GM18502 (cell line): ENCODE measurements at regions not wholly inside any gene's neighbourhood (a gene's known extent, or its start where the extent isn't known, plus 50 kb on each side); places are given as distances from the start of the nearest gene placed in this dataset.
"Not testable (repeated sequence)": the region's sequence is repeated elsewhere in the genome, so short reads cannot be mapped to it uniquely, and the experiment has no call there.

ENCODE experiments used
- ATAC-seq: cut with Tn5 transposase; IDR thresholded peaks from one replicate; pipeline ENCODE4 v1.9.1; 2021; ENCODE audit warnings: mild to moderate bottlenecking; ENCODE audit not compliant: unreplicated experiment, poor library complexity

DNA sequence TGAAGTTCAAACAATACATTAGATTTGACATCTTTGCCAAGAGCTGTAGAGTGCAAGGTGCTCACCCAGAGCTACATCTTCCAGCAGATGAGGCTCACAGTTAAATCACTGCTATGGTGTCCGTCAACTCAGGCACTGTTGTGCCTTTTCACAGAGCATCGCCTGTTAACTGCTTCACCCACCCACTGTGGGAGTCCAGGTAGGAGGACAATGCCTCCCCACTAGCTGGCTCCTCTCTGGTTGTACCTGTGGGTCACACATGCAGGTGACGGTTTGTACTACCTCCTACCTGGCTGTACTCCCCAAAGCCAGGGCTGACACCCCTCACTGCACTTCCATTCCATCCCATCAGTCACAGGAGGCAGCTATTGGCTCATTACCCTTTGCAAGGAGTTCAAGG, 84.6 kb upstream of the TOP3B start:
- ATAC-seq = no peak

GRCh38 chr22:22064580-22064979, 82.0 kb upstream of the TOP3B start:
- no peak for ATAC-seq

DNA sequence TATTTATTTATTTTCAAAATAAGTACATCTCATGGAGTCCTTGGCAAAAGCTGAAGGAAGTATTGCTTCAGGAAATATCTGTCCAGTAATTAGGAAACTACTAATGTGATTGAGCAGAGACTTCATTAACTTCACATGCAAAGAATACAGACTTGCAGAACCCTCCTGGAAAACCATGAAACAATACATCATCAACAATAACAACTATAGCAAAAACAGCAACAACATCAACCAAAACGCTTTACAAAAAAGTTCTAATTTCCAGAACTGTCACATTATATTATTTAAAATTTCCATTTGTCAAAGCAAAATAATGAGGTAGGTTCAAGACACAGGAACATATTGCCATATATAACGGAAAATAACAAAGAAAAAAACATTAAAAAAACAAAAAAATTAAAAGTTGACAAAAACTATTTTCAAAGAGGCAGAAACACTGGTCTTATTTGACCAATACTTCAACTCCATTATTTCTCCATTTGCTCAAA, 79.8 kb upstream of the TOP3B start:
- ATAC-seq = no peak

DNA sequence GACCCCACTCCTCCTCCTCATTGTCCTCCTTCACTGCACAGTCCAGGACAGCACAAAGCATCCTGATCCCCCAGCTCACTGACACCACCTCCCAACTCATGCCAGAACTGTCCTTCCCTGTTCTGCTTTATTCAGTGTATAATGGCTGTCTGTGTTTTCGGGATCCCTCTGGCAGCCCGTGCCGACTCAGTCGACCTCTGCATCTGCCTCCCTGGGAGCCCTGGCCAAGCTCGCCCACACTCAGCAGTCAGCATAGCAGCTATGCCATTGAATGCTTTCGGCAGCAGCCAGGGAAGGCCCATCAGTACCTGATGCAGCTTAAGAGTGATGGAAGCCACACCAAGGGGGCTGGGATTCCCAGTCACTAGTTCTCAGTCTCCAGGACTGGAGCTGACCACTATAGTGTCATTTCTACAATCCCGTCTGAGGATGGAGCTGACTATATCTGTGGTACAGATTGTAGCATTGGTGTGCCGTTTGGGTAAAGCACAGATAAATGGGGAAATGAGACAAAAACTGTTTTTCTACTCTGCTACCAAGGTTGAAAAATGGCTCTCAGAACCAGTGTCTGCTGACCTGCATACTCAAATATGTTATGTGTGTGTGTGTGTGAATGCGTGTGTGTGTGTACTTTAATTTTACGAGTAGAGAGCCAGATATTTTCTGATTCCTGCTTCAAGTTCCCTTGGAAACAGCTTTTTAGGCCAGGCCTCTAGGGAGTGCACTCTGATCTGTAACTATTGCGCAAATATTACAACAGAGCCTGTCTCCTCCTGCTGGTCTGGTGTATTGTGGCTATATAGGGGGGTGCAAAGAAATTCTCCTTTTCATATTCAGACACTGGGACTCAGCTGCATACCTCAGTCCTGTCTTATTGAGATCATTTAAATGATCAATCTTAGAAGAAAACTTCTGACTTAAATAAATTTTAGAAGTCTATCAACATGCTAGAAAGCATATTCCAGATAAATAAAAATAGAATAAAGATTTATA, 78.8 kb upstream of the TOP3B start:
- ATAC-seq = no peak

GRCh38 chr22:22060200-22061084, 77.9 kb upstream of the TOP3B start:
- no peak for ATAC-seq

DNA sequence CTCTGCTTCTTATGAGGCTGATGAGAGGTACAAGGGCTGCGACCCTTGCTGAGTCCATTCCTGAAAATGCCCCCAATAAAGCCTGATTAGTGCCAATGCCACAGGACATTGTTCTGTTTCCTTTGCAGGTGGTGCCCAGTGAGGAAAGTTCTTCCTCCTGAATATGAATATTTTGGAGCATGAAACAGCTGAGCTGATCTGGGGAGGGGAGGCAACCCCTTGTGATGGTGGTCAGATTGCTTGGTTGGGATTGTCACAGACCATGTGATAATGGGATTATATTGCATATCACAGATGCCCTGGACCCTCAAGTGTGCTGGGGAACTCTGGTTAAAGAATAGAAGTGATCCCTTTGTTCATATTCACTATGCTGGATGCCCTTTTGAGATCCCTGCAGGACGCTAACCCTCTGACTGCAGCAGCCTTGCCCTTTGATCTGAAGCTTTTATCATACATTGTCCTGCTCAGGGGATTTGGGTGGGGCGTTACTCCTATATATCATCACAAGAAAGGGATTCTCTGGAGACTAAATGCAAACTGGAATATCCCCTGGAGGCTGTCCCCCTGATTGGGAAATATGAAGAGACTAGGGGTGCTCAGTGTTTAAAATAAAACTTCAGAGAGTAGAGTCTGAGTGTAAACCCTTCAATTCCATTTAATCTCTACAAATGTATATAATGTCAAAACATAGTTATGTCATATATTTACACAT, 76.9 kb upstream of the TOP3B start:
- ATAC-seq = no peak

DNA sequence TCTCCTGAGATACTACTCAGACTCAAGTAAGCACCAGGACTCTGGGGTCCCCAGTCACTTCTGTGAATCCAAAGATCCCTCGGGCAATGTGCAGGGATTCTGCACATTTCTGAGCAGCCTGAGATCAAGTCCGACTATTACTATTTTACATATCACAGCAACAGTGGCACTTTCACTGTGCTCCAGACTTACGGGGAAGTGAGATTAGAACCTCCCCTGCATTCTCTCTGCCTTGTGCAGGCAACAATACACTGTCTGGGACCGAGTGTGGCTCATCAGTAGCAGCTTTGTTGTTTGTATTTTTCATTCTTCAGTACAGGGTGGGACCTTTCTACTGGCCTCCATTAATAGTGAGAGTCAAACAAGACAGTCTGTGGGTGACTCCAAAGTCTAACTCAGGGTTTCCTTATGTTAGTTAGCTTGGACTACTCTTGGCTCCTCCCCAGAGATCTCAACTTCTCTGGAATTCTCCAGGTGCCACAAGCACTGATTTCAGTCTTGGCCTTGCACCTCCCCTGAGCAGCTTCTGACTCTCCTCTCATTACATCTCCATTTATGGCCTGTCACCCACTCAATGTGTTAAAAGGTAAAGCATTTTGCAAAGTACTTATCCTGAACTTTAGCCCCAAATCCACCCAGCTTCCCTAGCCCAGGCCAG, 76.2 kb upstream of the TOP3B start:
- ATAC-seq = no peak

- ATAC-seq = no peak
These were observed 75.2 kb upstream of the TOP3B start for GRCh38 chr22:22057617-22058378.

- not testable (repeated sequence) for ATAC-seq
These were observed 74.4 kb upstream of the TOP3B start for GRCh38 chr22:22056809-22057594.

DNA sequence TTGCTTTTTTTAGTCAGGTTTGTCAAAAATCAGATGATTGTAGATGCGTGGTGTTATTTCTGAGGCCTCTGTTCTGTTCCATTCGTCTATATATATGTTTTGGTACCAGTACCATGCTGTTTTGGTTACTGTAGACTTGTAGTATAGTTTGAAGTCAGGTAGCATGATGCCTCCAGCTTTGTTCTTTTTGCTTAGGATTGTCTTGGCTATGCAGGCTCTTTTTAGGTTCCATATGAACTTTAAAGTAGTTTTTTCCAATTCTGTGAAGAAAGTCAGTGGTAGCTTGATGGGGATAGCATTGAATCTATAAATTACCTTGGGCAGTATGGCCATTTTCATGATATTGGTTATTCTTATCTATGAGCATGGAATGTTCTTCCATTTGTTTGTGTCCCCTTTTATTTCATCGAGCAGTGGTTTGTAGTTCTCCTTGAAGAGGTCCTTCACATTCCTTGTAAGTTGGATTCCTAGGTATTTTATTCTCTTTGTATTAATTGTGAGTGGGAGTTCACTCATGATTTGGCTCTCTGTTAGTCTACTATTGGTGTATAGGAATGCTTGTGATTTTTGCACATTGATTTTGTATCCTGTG, 70.1 kb upstream of the TOP3B start:
- not testable (repeated sequence) for ATAC-seq

- not testable (repeated sequence) for ATAC-seq
These were observed 68.4 kb upstream of the TOP3B start for GRCh38 chr22:22051032-22051431.

DNA sequence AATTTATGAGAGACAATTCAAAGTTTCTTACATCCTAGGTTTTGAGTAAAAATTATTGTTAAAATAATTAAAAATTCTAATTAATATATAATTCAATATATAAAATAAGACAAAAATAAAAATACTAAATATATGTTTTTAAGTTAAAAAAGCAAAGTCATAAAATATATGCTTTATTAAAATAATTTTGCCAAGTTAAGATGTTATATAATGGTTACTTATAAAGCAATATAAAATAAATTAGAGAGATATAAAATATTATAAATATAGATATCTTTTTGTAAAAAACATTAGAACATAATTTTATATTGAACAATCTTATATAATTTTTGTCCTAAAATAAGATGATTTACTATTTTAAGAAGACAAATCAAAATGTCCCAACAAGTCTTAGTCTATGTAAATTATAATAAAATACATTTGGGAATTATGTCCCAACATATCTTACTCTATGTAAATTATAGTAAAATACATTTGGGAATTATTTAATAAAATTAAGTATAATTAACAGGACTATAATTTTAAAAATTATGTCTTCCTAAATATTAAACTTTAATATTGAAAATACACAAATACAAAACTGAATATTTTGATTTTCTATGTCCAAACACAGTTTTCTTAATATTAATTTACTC, 67.7 kb upstream of the TOP3B start:
- ATAC-seq = no peak

DNA sequence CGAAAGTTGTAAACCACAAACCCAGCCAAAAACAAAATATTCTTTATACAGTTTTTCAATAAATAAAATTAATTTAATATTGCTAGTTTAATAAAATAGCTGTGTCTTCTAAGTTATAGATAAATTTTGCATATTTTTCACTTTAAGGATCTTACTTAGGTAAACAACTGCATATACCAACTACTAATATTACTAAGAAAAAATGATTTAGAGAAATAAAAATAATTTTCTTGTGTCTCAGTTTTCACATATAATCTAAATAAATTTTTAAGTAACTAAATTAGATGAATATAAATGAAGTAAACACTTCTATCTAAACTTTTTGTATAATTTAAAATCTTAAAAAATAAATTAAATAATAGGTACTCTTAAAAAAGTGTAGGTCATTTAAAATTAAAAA, 67.1 kb upstream of the TOP3B start:
- no peak for ATAC-seq

- no peak for ATAC-seq
These were observed 66.5 kb upstream of the TOP3B start for GRCh38 chr22:22048981-22049531.

- no peak for ATAC-seq
These were observed 65.8 kb upstream of the TOP3B start for GRCh38 chr22:22048318-22048942.

DNA sequence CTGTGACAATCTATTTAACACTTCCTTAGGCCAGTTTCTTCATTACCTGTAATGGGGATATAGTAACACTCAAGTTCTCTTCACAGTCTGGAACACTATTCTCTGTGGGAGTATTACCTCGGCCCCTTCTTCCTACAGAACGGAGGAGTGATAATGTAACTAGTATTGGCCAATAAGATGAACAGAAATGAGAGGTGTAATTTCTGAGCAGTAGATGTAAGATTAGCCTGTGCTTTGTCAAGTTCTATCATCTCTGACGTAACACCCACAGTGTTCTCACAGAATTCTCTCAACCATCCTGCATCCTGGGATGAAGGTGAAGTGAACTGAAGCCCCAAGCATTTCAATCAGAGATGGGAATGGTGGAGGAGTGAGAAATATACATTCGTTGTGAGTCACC, 65.2 kb upstream of the TOP3B start:
- no peak for ATAC-seq

DNA sequence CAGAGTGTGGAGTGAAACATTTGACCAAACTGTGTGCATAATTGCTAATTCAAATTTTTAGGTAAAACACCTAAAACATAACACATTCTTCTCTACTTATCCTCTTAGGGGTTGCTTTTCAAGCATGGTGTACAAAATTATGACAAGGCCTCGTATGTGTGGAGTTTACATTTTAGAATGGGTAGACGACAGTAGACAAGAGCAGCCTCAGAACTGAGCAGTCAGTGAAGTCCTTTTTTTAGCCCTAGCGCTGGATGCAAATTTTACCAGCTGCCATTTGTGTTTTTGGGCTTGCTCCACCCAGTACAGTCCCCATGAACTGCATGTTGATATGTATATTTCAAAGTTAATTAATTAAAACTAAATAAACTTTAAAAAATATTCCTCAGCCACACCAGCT, 64.7 kb upstream of the TOP3B start:
- no peak for ATAC-seq
